IPS-18a (cell line): ENCODE measurements at regions not wholly inside any gene's neighbourhood (a gene's known extent, or its start where the extent isn't known, plus 50 kb on each side); places are given as distances from the start of the nearest gene placed in this dataset.

Experiments
- H3K27ac ChIP-seq: one replicate; pipeline ENCODE4 v1.5.1; 2013; ENCODE audit warnings: low read length
- H3K27me3 ChIP-seq: one replicate; pipeline ENCODE4 v1.6.1; 2013; ENCODE audit warnings: mild to moderate bottlenecking, low read length; ENCODE audit not compliant: control insufficient read depth, insufficient read depth
- H3K36me3 ChIP-seq: one replicate; pipeline ENCODE4 v1.6.1; 2013; ENCODE audit warnings: low read depth, low read length; ENCODE audit not compliant: control insufficient read depth
- H3K4me1 ChIP-seq: one replicate; pipeline ENCODE4 v1.6.1; 2013; ENCODE audit warnings: low read depth, low read length; ENCODE audit not compliant: control insufficient read depth
- H3K4me3 ChIP-seq: one replicate; pipeline ENCODE4 v1.5.1; 2013; ENCODE audit warnings: low read length
- H3K9ac ChIP-seq: one replicate; pipeline ENCODE4 v1.6.1; 2013; ENCODE audit warnings: mild to moderate bottlenecking, low read length, moderate library complexity
- H3K9me3 ChIP-seq: one replicate; pipeline ENCODE4 v1.6.1; 2013; ENCODE audit warnings: low read depth, low read length; ENCODE audit not compliant: control insufficient read depth

- no peak overlapping the region for H3K4me3 ChIP-seq
- no peaks in the 10 kb centered on the region for H3K27me3 ChIP-seq
- H3K4me1 ChIP-seq = no peaks in the 10 kb centered on the region
- H3K9ac ChIP-seq = no peak overlapping the region
- H3K27ac ChIP-seq = no peak overlapping the region
- H3K9me3 ChIP-seq = no peaks in the 10 kb centered on the region
- no peaks in the 10 kb centered on the region for H3K36me3 ChIP-seq
Observed at GRCh38 chr1:228958121-228958520, 222.8 kb downstream of the RHOU start.

GRCh38 chr1:228958741-228959140, 223.5 kb downstream of the RHOU start:
- H3K36me3 ChIP-seq = no peaks in the 10 kb centered on the region
- H3K27me3 ChIP-seq = no peaks in the 10 kb centered on the region
- no peaks in the 10 kb centered on the region for H3K4me1 ChIP-seq
- no peaks in the 10 kb centered on the region for H3K9me3 ChIP-seq
- no peak overlapping the region for H3K9ac ChIP-seq
- H3K27ac ChIP-seq = no peak overlapping the region
- H3K4me3 ChIP-seq = no peak overlapping the region

- peaks cover 8% of the 10 kb centered on the region for H3K4me1 ChIP-seq
- H3K9ac ChIP-seq = no peak overlapping the region
- no peaks in the 10 kb centered on the region for H3K9me3 ChIP-seq
- H3K27me3 ChIP-seq = no peaks in the 10 kb centered on the region
- no peaks in the 10 kb centered on the region for H3K36me3 ChIP-seq
- no peak overlapping the region for H3K27ac ChIP-seq
- no peak overlapping the region for H3K4me3 ChIP-seq
Observed at GRCh38 chr1:228960705-228961104, 225.4 kb downstream of the RHOU start.

- Histone ChIP-seq H3K9ac (no peak overlapping the region), H3K27ac (no peak overlapping the region), H3K9me3 (no peaks in the 10 kb centered on the region)
Observed at GRCh38 chr1:228961511-228961910, 226.2 kb downstream of the RHOU start.

GRCh38 chr1:228963795-228964177, 228.5 kb downstream of the RHOU start:
- no peak overlapping the region for H3K27ac ChIP-seq
- H3K9ac ChIP-seq = no peak overlapping the region
- H3K4me3 ChIP-seq = no peak overlapping the region
- no peaks in the 10 kb centered on the region for H3K36me3 ChIP-seq
- peaks cover 10% of the 10 kb centered on the region for H3K4me1 ChIP-seq
- H3K27me3 ChIP-seq = no peaks in the 10 kb centered on the region
- H3K9me3 ChIP-seq = no peaks in the 10 kb centered on the region

More at GRCh38 chr1:228961511-228961910, 226.2 kb downstream of the RHOU start:
- H3K4me1 ChIP-seq = peaks cover 8% of the 10 kb centered on the region
- H3K27me3 ChIP-seq = no peaks in the 10 kb centered on the region
- no peaks in the 10 kb centered on the region for H3K36me3 ChIP-seq
- H3K4me3 ChIP-seq = no peak overlapping the region

GRCh38 chr1:228964178-228965089, 229.2 kb downstream of the RHOU start:
- Histone ChIP-seq H3K4me1 (peaks cover 11% of the 10 kb centered on the region), H3K9ac (no peak overlapping the region), H3K27ac (no peak overlapping the region), H3K27me3 (no peaks in the 10 kb centered on the region), H3K9me3 (no peaks in the 10 kb centered on the region), H3K36me3 (no peaks in the 10 kb centered on the region), H3K4me3 (no peak overlapping the region)

- no peaks in the 10 kb centered on the region for H3K36me3 ChIP-seq
- H3K4me3 ChIP-seq = no peak overlapping the region
- no peak overlapping the region for H3K9ac ChIP-seq
- H3K4me1 ChIP-seq = peaks cover 13% of the 10 kb centered on the region
- no peak overlapping the region for H3K27ac ChIP-seq
- no peaks in the 10 kb centered on the region for H3K27me3 ChIP-seq
- no peaks in the 10 kb centered on the region for H3K9me3 ChIP-seq
Observed at GRCh38 chr1:228968891-228969606, 233.8 kb downstream of the RHOU start.

- H3K36me3 ChIP-seq = no peaks in the 10 kb centered on the region
Observed at GRCh38 chr1:228969953-228970800, 234.9 kb downstream of the RHOU start.

GRCh38 chr1:228972576-228972975, 237.3 kb downstream of the RHOU start:
- Histone ChIP-seq H3K9ac (no peak overlapping the region), H3K27me3 (no peaks in the 10 kb centered on the region)

More at GRCh38 chr1:228969953-228970800, 234.9 kb downstream of the RHOU start:
- no peaks in the 10 kb centered on the region for H3K27me3 ChIP-seq
- H3K9me3 ChIP-seq = no peaks in the 10 kb centered on the region
- H3K4me3 ChIP-seq = no peak overlapping the region
- H3K27ac ChIP-seq = no peak overlapping the region
- H3K4me1 ChIP-seq = peaks cover 6% of the 10 kb centered on the region
- H3K9ac ChIP-seq = no peak overlapping the region

GRCh38 chr1:228974273-228974672, 239.0 kb downstream of the RHOU start:
- Histone ChIP-seq H3K36me3 (no peaks in the 10 kb centered on the region), H3K4me3 (no peak overlapping the region), H3K4me1 (peaks cover 13% of the 10 kb centered on the region), H3K27me3 (no peaks in the 10 kb centered on the region), H3K9me3 (no peaks in the 10 kb centered on the region), H3K27ac (no peak overlapping the region), H3K9ac (no peak overlapping the region)

More at GRCh38 chr1:228972576-228972975, 237.3 kb downstream of the RHOU start:
- H3K4me3 ChIP-seq = no peak overlapping the region
- H3K27ac ChIP-seq = no peak overlapping the region
- no peaks in the 10 kb centered on the region for H3K9me3 ChIP-seq
- H3K4me1 ChIP-seq = peaks cover 6% of the 10 kb centered on the region
- H3K36me3 ChIP-seq = no peaks in the 10 kb centered on the region

- Histone ChIP-seq H3K4me3 (no peak overlapping the region), H3K4me1 (peaks cover 11% of the 10 kb centered on the region)
Observed at GRCh38 chr1:228975238-228975907, 240.1 kb downstream of the RHOU start.

More at GRCh38 chr1:228975238-228975907, 240.1 kb downstream of the RHOU start:
- H3K27me3 ChIP-seq = no peaks in the 10 kb centered on the region
- H3K9ac ChIP-seq = no peak overlapping the region
- no peaks in the 10 kb centered on the region for H3K36me3 ChIP-seq
- H3K27ac ChIP-seq = no peak overlapping the region
- no peaks in the 10 kb centered on the region for H3K9me3 ChIP-seq
